ENCODE measurements at regions not wholly inside any gene's neighbourhood (a gene's known extent, or its start where the extent isn't known, plus 50 kb on each side); places are given as distances from the start of the nearest gene placed in this dataset.

GRCh38 chr10:3415038-3415736 is 242.6 kb upstream of the PITRM1 start:
- DNase-seq: no peak

- DNase-seq: no peak
Measured at GRCh38 chr10:3414667-3415023, 242.1 kb upstream of the PITRM1 start.

GRCh38 chr10:3413937-3414666 is 241.5 kb upstream of the PITRM1 start:
- DNase-seq: no peak

GRCh38 chr10:3412646-3413045 is 240.1 kb upstream of the PITRM1 start:
- DNase-seq: no peak

GRCh38 chr10:3412071-3412582 is 239.5 kb upstream of the PITRM1 start:
- DNase-seq: no peak

- DNase-seq: no peak
Measured at GRCh38 chr10:3411044-3411443, 238.5 kb upstream of the PITRM1 start.

GRCh38 chr10:3409928-3410327 is 237.3 kb upstream of the PITRM1 start:
- no peak for DNase-seq

GRCh38 chr10:3408603-3409365 is 236.2 kb upstream of the PITRM1 start:
- DNase-seq: no peak

GRCh38 chr10:3407208-3407607 is 234.6 kb upstream of the PITRM1 start:
- no peak for DNase-seq

- DNase-seq: peak in 38 of 56 donors; percentile 7 to 77 (median 49)
Measured at GRCh38 chr10:3406556-3406955, 234.0 kb upstream of the PITRM1 start.

- no peak for DNase-seq
Measured at GRCh38 chr10:3404381-3404780, 231.8 kb upstream of the PITRM1 start.

GRCh38 chr10:3402187-3402751 is 229.7 kb upstream of the PITRM1 start:
- DNase-seq: no peak

GRCh38 chr10:3401491-3401938 is 228.9 kb upstream of the PITRM1 start:
- no peak for DNase-seq

GRCh38 chr10:3400348-3400747 is 227.8 kb upstream of the PITRM1 start:
- DNase-seq: no peak

GRCh38 chr10:3399756-3400155 is 227.2 kb upstream of the PITRM1 start:
- DNase-seq: no peak

GRCh38 chr10:3398825-3399646 is 226.5 kb upstream of the PITRM1 start:
- DNase-seq: peak in 45 of 56 donors; percentile 10 to 79 (median 44)

- DNase-seq: no peak
Measured at GRCh38 chr10:3397846-3398245, 225.3 kb upstream of the PITRM1 start.

- no peak for DNase-seq
Measured at GRCh38 chr10:3397231-3397630, 224.6 kb upstream of the PITRM1 start.

- no peak for DNase-seq
Measured at GRCh38 chr10:3396116-3396515, 223.5 kb upstream of the PITRM1 start.

GRCh38 chr10:3395458-3395861 is 222.9 kb upstream of the PITRM1 start:
- DNase-seq: no peak

- no peak for DNase-seq
Measured at GRCh38 chr10:3395041-3395440, 222.5 kb upstream of the PITRM1 start.

All from amygdala (tissue), 56 donors.